AG04450 (cell line): ENCODE measurements at regions not wholly inside any gene's neighbourhood (a gene's known extent, or its start where the extent isn't known, plus 50 kb on each side); places are given as distances from the start of the nearest gene placed in this dataset.
"Not testable (repeated sequence)": the region's sequence is repeated elsewhere in the genome, so short reads cannot be mapped to it uniquely, and the experiment has no call there.

Experiments
- CTCF ChIA-PET: fragments of 300-600, 350-600 bp; formaldehyde crosslinking; extraction: SDS; loops from one replicate; lab custom pipeline; 2022; ENCODE audit warnings: antibody characterized with exemption, inconsistent platforms; lab: Charles Lee
- POLR2A ChIA-PET: fragments of 350-600 bp; formaldehyde crosslinking; extraction: SDS; loops from one replicate; lab custom pipeline; 2021; ENCODE audit warnings: antibody characterized with exemption, inconsistent platforms; lab: Yijun Ruan, JAX
- DNase-seq: peaks from one replicate; pipeline ENCODE4 v3.0.0-alpha.2; 2011; ENCODE audit warnings: low read depth, low spot score
- H3K27ac ChIP-seq: one replicate; pipeline ENCODE4 v1.5.1; 2012; ENCODE audit warnings: low read depth, low read length, control low read depth
- H3K27me3 ChIP-seq: one replicate; pipeline ENCODE4 v1.6.0; 2012; ENCODE audit warnings: low read length; ENCODE audit not compliant: control insufficient read depth, insufficient read depth
- H3K4me3 ChIP-seq: 2 replicates; pipeline ENCODE4 v1.5.1; 2011; ENCODE audit warnings: mild to moderate bottlenecking, low read depth, low read length, control low read depth
- H3K9me3 ChIP-seq: 2 replicates; pipeline ENCODE4 v1.5.1; 2012; ENCODE audit warnings: low read length; ENCODE audit not compliant: control insufficient read depth, insufficient read depth
- CTCF ChIP-seq: IDR thresholded peaks from 2 replicates; pipeline ENCODE4 v1.5.1; 2011; ENCODE audit warnings: low read depth, low read length, control low read depth, inconsistent platforms

DNA sequence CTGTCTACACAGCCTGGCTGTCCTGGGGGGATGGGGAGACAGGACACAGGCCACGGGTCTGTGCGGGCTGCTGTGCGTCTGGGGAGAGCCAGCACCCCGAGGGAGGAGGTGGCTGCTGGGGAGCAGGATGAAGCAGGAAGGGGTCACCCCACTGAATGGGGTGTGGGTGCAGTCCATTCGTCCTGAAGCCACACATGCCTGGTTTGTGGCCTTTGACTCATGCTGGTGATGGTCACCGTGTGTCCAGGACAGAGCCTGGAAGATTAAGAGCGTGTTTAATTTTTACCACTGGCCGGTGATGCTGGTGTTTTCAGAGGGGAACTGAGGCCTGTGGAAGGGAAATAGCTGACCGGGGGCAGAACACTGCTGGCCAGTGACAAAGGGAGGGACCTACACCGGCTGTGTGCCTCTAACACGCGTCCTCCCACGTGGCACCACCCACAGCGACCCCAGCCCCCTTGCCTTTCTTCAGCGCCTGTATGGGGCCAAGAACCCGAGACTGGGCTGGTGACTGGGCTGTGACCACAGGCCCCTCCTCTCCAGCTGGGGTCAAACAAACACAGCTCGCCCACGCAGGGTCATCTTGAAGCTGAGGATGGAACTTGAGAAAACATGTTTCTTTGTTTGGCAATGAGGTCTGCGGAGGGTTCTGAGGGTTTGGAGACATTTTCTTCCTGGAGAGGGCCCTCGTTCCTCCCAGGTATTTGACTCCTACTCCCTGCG lies 99.5 kb upstream of the LRPAP1 start:
- H3K4me3 ChIP-seq, CTCF ChIA-PET, H3K27me3 ChIP-seq, H3K27ac ChIP-seq, DNase-seq, POLR2A ChIA-PET: not testable (repeated sequence)
- peaks cover 18% of the 10 kb centered on the region; the same call in 1 of the 2 replicates for H3K9me3 ChIP-seq

GRCh38 chr4:3630598-3631543 lies 98.6 kb upstream of the LRPAP1 start:
- ChIA-PET CTCF (no interaction called here), POLR2A (no interaction called here)
- H3K27ac ChIP-seq: no peak overlapping the region
- DNase-seq: no peak
- no peak overlapping the region for H3K4me3 ChIP-seq
- no peak for TF ChIP-seq CTCF
- H3K9me3 ChIP-seq: peaks cover 18% of the 10 kb centered on the region; the same call in 1 of the 2 replicates
- H3K27me3 ChIP-seq: peaks cover 2% of the 10 kb centered on the region

DNA sequence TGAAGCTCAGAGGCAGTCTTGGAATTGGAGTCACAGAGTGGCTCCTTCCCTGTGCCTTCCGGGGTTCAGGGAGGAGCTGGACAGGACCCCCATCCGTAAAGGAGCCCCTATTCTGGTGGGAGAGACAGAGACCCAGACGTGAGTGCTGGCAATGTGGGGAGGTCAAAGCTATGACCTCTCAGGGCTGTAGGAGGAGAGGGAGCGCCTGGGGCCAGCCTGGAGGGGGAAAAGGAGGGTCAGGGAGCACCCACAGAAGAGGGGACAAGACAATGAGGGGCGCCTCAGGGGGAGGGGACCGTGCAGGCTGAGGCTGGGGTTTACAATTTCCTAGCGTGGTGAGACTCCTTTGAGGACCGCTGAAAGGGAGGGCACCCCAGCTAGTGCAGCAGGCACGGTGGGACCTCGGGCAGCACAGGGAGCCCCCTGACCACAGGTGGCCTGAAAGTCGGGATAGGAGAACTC lies 97.9 kb upstream of the LRPAP1 start:
- CTCF ChIA-PET: no interaction called here
- POLR2A ChIA-PET: no interaction called here
- TF ChIP-seq CTCF: no peak
- Histone ChIP-seq H3K27ac (no peak overlapping the region), H3K4me3 (no peak overlapping the region), H3K27me3 (peaks cover 2% of the 10 kb centered on the region), H3K9me3 (peaks cover 12% of the 10 kb centered on the region; the same call in 1 of the 2 replicates)
- DNase-seq: no peak

DNA sequence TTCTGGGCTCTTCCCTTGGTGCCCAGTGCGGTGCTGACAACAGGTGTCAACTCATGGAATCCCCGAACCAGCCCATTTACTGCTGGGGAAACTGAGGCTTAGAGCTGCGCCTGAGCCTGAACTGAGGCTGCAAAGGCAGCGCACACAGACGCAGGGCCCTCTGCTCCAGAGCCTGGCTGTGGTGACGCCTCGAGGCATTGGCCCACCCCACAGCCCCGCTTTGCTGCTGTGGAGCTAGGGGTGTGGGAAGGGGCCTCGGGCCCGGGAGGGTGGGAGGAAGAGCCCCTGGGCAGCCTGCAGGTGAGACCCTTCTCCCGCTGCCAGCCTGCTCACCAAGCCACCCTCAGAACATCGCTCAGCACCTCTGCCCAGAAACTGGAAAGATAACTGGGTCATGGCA lies 97.4 kb upstream of the LRPAP1 start:
- Histone ChIP-seq H3K27me3 (peaks cover 2% of the 10 kb centered on the region), H3K4me3 (no peak overlapping the region), H3K27ac (no peak overlapping the region), H3K9me3 (peaks cover 7% of the 10 kb centered on the region; the same call in 1 of the 2 replicates)
- no peak for DNase-seq
- TF ChIP-seq CTCF: no peak
- POLR2A ChIA-PET: no interaction called here
- CTCF ChIA-PET: no interaction called here

GRCh38 chr4:3629176-3629575 lies 97.0 kb upstream of the LRPAP1 start:
- H3K27me3 ChIP-seq, DNase-seq, H3K27ac ChIP-seq, H3K9me3 ChIP-seq, H3K4me3 ChIP-seq, CTCF ChIA-PET, POLR2A ChIA-PET: not testable (repeated sequence)

DNA sequence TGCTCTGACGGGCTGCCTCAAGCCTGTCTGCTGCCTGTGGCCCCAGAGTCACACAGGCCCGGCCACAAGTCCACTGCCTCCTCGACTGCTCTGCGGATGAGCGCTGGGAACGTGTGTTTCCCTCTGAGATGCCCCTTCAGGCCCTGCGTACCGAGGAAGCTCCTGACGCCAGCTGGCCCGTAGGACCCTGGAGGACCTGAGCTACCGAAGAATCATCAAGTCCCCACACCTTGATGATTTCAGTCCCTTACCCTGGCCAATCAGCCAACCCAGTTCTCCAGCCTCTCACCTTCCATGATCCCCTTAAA lies 96.6 kb upstream of the LRPAP1 start:
- H3K27ac ChIP-seq: no peak overlapping the region
- no peaks in the 10 kb centered on the region; the same call in 1 of the 2 replicates for H3K9me3 ChIP-seq
- CTCF ChIA-PET: no interaction called here
- peaks cover 2% of the 10 kb centered on the region for H3K27me3 ChIP-seq
- POLR2A ChIA-PET: no interaction called here
- H3K4me3 ChIP-seq: no peak overlapping the region
- no peak for DNase-seq
- no peak for TF ChIP-seq CTCF

GRCh38 chr4:3627967-3628867 lies 96.0 kb upstream of the LRPAP1 start:
- H3K27ac ChIP-seq, H3K9me3 ChIP-seq, H3K4me3 ChIP-seq, H3K27me3 ChIP-seq, CTCF ChIA-PET, POLR2A ChIA-PET, DNase-seq: not testable (repeated sequence)
